Left ventricle myocardium superior (tissue), 1 donor: ENCODE measurements at regions not wholly inside any gene's neighbourhood (a gene's known extent, or its start where the extent isn't known, plus 50 kb on each side); places are given as distances from the start of the nearest gene placed in this dataset.

Experiments
- ATAC-seq: fragments of 200-7000 bp; cut with Tn5 transposase; one replicate; pipeline ENCODE4 v1.9.1; 2020; ENCODE audit warnings: mild to moderate bottlenecking, moderate library complexity
- DNase-seq: peaks from one replicate; pipeline ENCODE4 v3.0.0-alpha.2; 2020
- intact Hi-C: fragments of 100-400 bp; cut with micrococcal nuclease; formaldehyde crosslinking; loops from one replicate; pipeline ENCODE4 v1.11.0; 2022
- donor health status: DM: no; HTN: yes; CAD: no; lungs with severe emphysema.

- DNase-seq = no peak
- ATAC-seq = no peak
- intact Hi-C loops = no loop called here
These were observed 311.4 kb upstream of the ZNF32 start for GRCh38 chr10:43960135-43960415.

GRCh38 chr10:43959364-43960134 is 310.9 kb upstream of the ZNF32 start:
- intact Hi-C loops = no loop called here
- ATAC-seq (no peak), DNase-seq (no peak)

GRCh38 chr10:43958964-43959363 is 310.3 kb upstream of the ZNF32 start:
- DNase-seq (no peak), ATAC-seq (no peak)
- intact Hi-C loops = no loop called here

- DNase-seq (no peak), ATAC-seq (peak; percentile 26)
- intact Hi-C loops = no loop called here
These were observed 309.4 kb upstream of the ZNF32 start for GRCh38 chr10:43958071-43958432.

- intact Hi-C loops = no loop called here
- DNase-seq (no peak), ATAC-seq (no peak)
These were observed 308.8 kb upstream of the ZNF32 start for GRCh38 chr10:43957267-43958070.

- intact Hi-C loops = no loop called here
- DNase-seq (no peak), ATAC-seq (no peak)
These were observed 307.3 kb upstream of the ZNF32 start for GRCh38 chr10:43955978-43956377.

- ATAC-seq (no peak), DNase-seq (no peak)
- intact Hi-C loops = no loop called here
These were observed 306.4 kb upstream of the ZNF32 start for GRCh38 chr10:43955002-43955596.

GRCh38 chr10:43953672-43954071 is 305.0 kb upstream of the ZNF32 start:
- DNase-seq = no peak
- ATAC-seq = no peak
- intact Hi-C loops = no loop called here

GRCh38 chr10:43952760-43953159 is 304.1 kb upstream of the ZNF32 start:
- ATAC-seq (no peak), DNase-seq (no peak)
- intact Hi-C loops = no loop called here

- intact Hi-C loops = no loop called here
- no peak for ATAC-seq
These were observed 300.7 kb upstream of the ZNF32 start for GRCh38 chr10:43949351-43949750.

GRCh38 chr10:43946445-43946844 is 297.8 kb upstream of the ZNF32 start:
- intact Hi-C loops = no loop called here
- DNase-seq = no peak
- ATAC-seq = no peak

More at GRCh38 chr10:43949351-43949750, 300.7 kb upstream of the ZNF32 start:
- DNase-seq = no peak

GRCh38 chr10:43945908-43946307 is 297.2 kb upstream of the ZNF32 start:
- intact Hi-C loops = no loop called here
- DNase-seq (no peak), ATAC-seq (no peak)

- DNase-seq (no peak), ATAC-seq (peak; percentile 46)
- intact Hi-C loops = no loop called here
These were observed 296.5 kb upstream of the ZNF32 start for GRCh38 chr10:43945094-43945730.

- no peak for ATAC-seq
- no peak for DNase-seq
- intact Hi-C loops = no loop called here
These were observed 295.9 kb upstream of the ZNF32 start for GRCh38 chr10:43944381-43945093.

GRCh38 chr10:43943818-43944360 is 295.2 kb upstream of the ZNF32 start:
- intact Hi-C loops = no loop called here
- ATAC-seq (no peak), DNase-seq (no peak)

- intact Hi-C loops = no loop called here
- ATAC-seq (no peak), DNase-seq (no peak)
These were observed 294.6 kb upstream of the ZNF32 start for GRCh38 chr10:43943119-43943817.

- ATAC-seq = no peak
- no peak for DNase-seq
- intact Hi-C loops = no loop called here
These were observed 293.6 kb upstream of the ZNF32 start for GRCh38 chr10:43942096-43942850.
